ENCODE measurements at regions not wholly inside any gene's neighbourhood (a gene's known extent, or its start where the extent isn't known, plus 50 kb on each side); places are given as distances from the start of the nearest gene placed in this dataset.

DNA sequence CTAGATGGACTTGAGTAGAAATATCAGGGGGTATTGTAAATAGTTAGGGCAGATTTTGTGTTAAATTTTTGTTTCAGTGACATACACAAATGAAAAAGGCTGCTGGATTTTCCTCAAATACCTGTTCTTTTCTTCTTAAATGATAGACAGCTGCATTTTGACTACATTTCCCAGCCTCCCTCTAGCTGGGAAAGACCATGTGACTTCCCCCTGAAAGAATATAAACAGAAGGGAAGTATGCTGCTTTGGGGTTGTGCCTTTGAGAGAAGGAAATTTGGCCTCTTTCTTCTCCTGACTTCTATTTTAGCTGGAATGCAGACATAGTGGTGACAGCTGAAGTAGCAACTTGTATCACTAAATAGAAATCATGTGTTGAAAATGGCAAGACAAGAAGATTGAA is 476.1 kb upstream of the SYT1 start:
- no peak overlapping the region for H3K9ac ChIP-seq (replicated peaks; ENCODE audit: extremely low read depth, insufficient read depth, low read length)
- no peak overlapping the region for H3K4me3 ChIP-seq (replicated peaks in 1 of 3; ENCODE audit: insufficient read depth in 1 of 3, low read depth in 1 of 3, low read length in 3 of 3)
- no peak for FAIRE-seq
- intact Hi-C loops (cut with micrococcal nuclease): no loop called here
- no peak for DNase-seq (ENCODE audit: low read depth, low spot score)
- POLR2A ChIA-PET: no interaction called here
- H3K27ac ChIP-seq (ENCODE audit: insufficient read depth, low read depth, low read length): no peak overlapping the region
- H2AFZ ChIP-seq (ENCODE audit: low read depth, low read length): no peak overlapping the region
- H3K4me1 ChIP-seq (ENCODE audit: control insufficient read depth, extremely low read depth, insufficient read depth, low read length): no peaks in the 10 kb centered on the region
- H3K9me3 ChIP-seq (replicated peaks; ENCODE audit: control insufficient read depth, insufficient read depth, low read length): no peaks in the 10 kb centered on the region
- H3K36me3 ChIP-seq (ENCODE audit: control insufficient read depth in 2 of 2, extremely low read depth in 1 of 2, insufficient read depth in 2 of 2, low read length in 2 of 2): no peaks in the 10 kb centered on the region
- H3K27me3 ChIP-seq (ENCODE audit: control insufficient read depth in 2 of 2, insufficient read depth in 2 of 2, low read length in 2 of 2): peaks cover 0 to 2% of the 10 kb centered on the region in 2 experiments
- H3K4me2 ChIP-seq (ENCODE audit: insufficient read depth, low read length): no peak overlapping the region
- no peaks in the 10 kb centered on the region for H3K79me2 ChIP-seq (ENCODE audit: control insufficient read depth, insufficient read depth, low read length)
- no peaks in the 10 kb centered on the region for H4K20me1 ChIP-seq (replicated peaks; ENCODE audit: control insufficient read depth, extremely low read depth, insufficient read depth, low read length)
- CTCF ChIA-PET: no interaction called here
- H3K9me1 ChIP-seq (replicated peaks; ENCODE audit: control insufficient read depth, extremely low read depth, insufficient read depth, low read length): no peaks in the 10 kb centered on the region
- TF ChIP-seq, protein P1, sequence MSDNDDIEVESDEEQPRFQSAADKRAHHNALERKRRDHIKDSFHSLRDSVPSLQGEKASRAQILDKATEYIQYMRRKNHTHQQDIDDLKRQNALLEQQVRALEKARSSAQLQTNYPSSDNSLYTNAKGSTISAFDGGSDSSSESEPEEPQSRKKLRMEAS (IDR thresholded peaks at IDR 0.05; ENCODE audit: insufficient read depth, insufficient read length): no peak
- TF ChIP-seq MYC (IDR thresholded peaks at IDR 0.05; ENCODE audit: low read depth, low read length): no peak
- no peak for TF ChIP-seq FOS (IDR thresholded peaks at IDR 0.05; ENCODE audit: borderline replicate concordance, insufficient read depth, low read length)
- dilution Hi-C loops (cut with MboI; ENCODE audit: extremely low pct_ligation_motif_present, low sequenced_read_pairs): no loop called here
- no TSS peak for BruUV-seq (replicated peaks)

DNA sequence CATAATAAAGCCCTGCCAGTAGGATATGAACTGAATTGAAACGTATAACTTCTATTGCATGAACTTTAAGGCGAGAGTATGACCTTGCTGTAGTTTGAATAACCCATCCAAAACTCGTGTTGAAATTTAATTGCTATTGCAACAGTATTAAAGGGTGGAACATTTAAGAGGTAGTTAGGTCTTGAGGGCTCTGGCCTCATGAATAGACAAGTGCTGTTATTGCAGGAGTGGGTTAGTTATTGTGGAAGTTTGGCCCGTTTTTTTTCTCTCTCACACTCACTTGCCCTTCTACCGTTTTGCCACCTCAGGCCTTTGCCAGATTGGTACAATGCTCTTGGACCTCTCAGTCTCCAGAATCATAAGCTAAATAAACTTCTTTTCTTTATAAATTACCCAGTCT is 473.7 kb upstream of the SYT1 start:
- Histone ChIP-seq H4K20me1 (replicated peaks; ENCODE audit: control insufficient read depth, extremely low read depth, insufficient read depth, low read length) (no peaks in the 10 kb centered on the region), H2AFZ (ENCODE audit: low read depth, low read length) (no peak overlapping the region), H3K36me3 (ENCODE audit: control insufficient read depth in 2 of 2, extremely low read depth in 1 of 2, insufficient read depth in 2 of 2, low read length in 2 of 2) (no peaks in the 10 kb centered on the region), H3K9me3 (replicated peaks; ENCODE audit: control insufficient read depth, insufficient read depth, low read length) (no peaks in the 10 kb centered on the region), H3K4me1 (ENCODE audit: control insufficient read depth, extremely low read depth, insufficient read depth, low read length) (no peaks in the 10 kb centered on the region), H3K9ac (replicated peaks; ENCODE audit: extremely low read depth, insufficient read depth, low read length) (no peak overlapping the region), H3K4me3 (replicated peaks in 1 of 3; ENCODE audit: insufficient read depth in 1 of 3, low read depth in 1 of 3, low read length in 3 of 3) (no peak overlapping the region), H3K9me1 (replicated peaks; ENCODE audit: control insufficient read depth, extremely low read depth, insufficient read depth, low read length) (no peaks in the 10 kb centered on the region), H3K79me2 (ENCODE audit: control insufficient read depth, insufficient read depth, low read length) (no peaks in the 10 kb centered on the region), H3K27ac (ENCODE audit: insufficient read depth, low read depth, low read length) (no peak overlapping the region), H3K27me3 (ENCODE audit: control insufficient read depth in 2 of 2, insufficient read depth in 2 of 2, low read length in 2 of 2) (peaks cover 0 to 7% of the 10 kb centered on the region in 2 experiments), H3K4me2 (ENCODE audit: insufficient read depth, low read length) (no peak overlapping the region)
- no TSS peak for BruUV-seq (replicated peaks)
- dilution Hi-C loops (cut with MboI; ENCODE audit: extremely low pct_ligation_motif_present, low sequenced_read_pairs) (no loop called here), intact Hi-C loops (cut with micrococcal nuclease) (loop anchor here (5.0 to 10.0 kb wide), 2 partner anchors 204 to 981 kb away; no protein-coding TSS in a partner anchor)
- TF ChIP-seq FOS (IDR thresholded peaks at IDR 0.05; ENCODE audit: borderline replicate concordance, insufficient read depth, low read length) (no peak), POLR2A (IDR thresholded peaks at IDR 0.05; ENCODE audit: low read depth, low read length) (no peak), POLR2AphosphoS5 (IDR thresholded peaks at IDR 0.05; ENCODE audit: insufficient read depth, low read depth, low read length) (no peak), MYC (IDR thresholded peaks at IDR 0.05; ENCODE audit: low read depth, low read length) (no peak), JUN (IDR thresholded peaks at IDR 0.05; ENCODE audit: borderline replicate concordance, insufficient read depth, insufficient read length, low read depth) (no peak), GATA2 (IDR thresholded peaks at IDR 0.05; ENCODE audit: insufficient read depth, insufficient read length, low read depth, low read length) (no peak), EZH2 (IDR thresholded peaks at IDR 0.05; ENCODE audit: borderline replicate concordance, low read depth, low read length, severe bottlenecking) (no peak)
- TF ChIP-seq, protein P1 (IDR thresholded peaks at IDR 0.05; ENCODE audit: insufficient read depth, insufficient read length): no peak
- TF ChIP-seq, protein P2, sequence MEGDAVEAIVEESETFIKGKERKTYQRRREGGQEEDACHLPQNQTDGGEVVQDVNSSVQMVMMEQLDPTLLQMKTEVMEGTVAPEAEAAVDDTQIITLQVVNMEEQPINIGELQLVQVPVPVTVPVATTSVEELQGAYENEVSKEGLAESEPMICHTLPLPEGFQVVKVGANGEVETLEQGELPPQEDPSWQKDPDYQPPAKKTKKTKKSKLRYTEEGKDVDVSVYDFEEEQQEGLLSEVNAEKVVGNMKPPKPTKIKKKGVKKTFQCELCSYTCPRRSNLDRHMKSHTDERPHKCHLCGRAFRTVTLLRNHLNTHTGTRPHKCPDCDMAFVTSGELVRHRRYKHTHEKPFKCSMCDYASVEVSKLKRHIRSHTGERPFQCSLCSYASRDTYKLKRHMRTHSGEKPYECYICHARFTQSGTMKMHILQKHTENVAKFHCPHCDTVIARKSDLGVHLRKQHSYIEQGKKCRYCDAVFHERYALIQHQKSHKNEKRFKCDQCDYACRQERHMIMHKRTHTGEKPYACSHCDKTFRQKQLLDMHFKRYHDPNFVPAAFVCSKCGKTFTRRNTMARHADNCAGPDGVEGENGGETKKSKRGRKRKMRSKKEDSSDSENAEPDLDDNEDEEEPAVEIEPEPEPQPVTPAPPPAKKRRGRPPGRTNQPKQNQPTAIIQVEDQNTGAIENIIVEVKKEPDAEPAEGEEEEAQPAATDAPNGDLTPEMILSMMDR (IDR thresholded peaks at IDR 0.05; ENCODE audit: extremely low read depth in 1 of 2, insufficient read depth in 1 of 2, low read depth in 1 of 2, low read length in 2 of 2): no peak
- POLR2A ChIA-PET: no interaction called here
- DNase-seq (ENCODE audit: low read depth, low spot score) (no peak), FAIRE-seq (no peak)
- CTCF ChIA-PET: interaction anchor here (0.6 to 1.1 kb wide), 4 partner anchors 55 to 784 kb away, joined by 3 read pairs; no protein-coding TSS in a partner anchor
